ENCODE measurements at regions not wholly inside any gene's neighbourhood (a gene's known extent, or its start where the extent isn't known, plus 50 kb on each side); places are given as distances from the start of the nearest gene placed in this dataset.
"Not testable (repeated sequence)": the region's sequence is repeated elsewhere in the genome, so short reads cannot be mapped to it uniquely, and the experiment has no call there.

GRCh38 chr5:166881802-166882201 lies 1409.6 kb upstream of the WWC1 start:
- DNase-seq, result no peak

- DNase-seq, result peak; percentile 56
Measured at GRCh38 chr5:166883016-166883415, 1408.4 kb upstream of the WWC1 start.

- DNase-seq, result no peak
Measured at GRCh38 chr5:166898166-166898565, 1393.3 kb upstream of the WWC1 start.

- DNase-seq, result no peak
Measured at GRCh38 chr5:166899343-166899742, 1392.1 kb upstream of the WWC1 start.

- no peak for DNase-seq
Measured at GRCh38 chr5:166904571-166904970, 1386.9 kb upstream of the WWC1 start.

GRCh38 chr5:166906991-166907713 lies 1384.3 kb upstream of the WWC1 start:
- peak; percentile 85 for DNase-seq

- DNase-seq, result peak; percentile 91
Measured at GRCh38 chr5:166909040-166909439, 1382.4 kb upstream of the WWC1 start.

GRCh38 chr5:166909926-166910325 lies 1381.5 kb upstream of the WWC1 start:
- DNase-seq, result no peak

- no peak for DNase-seq
Measured at GRCh38 chr5:166910995-166911394, 1380.5 kb upstream of the WWC1 start.

GRCh38 chr5:166916021-166916420 lies 1375.4 kb upstream of the WWC1 start:
- no peak for DNase-seq

GRCh38 chr5:166926138-166926537 lies 1365.3 kb upstream of the WWC1 start:
- DNase-seq, result no peak

GRCh38 chr5:166926806-166927475 lies 1364.5 kb upstream of the WWC1 start:
- DNase-seq, result not testable (repeated sequence)

GRCh38 chr5:166936351-166936750 lies 1355.1 kb upstream of the WWC1 start:
- DNase-seq, result no peak

- DNase-seq, result no peak
Measured at GRCh38 chr5:166938071-166938470, 1353.4 kb upstream of the WWC1 start.

- DNase-seq, result no peak
Measured at GRCh38 chr5:166942948-166943347, 1348.5 kb upstream of the WWC1 start.

- no peak for DNase-seq
Measured at GRCh38 chr5:166947045-166947444, 1344.4 kb upstream of the WWC1 start.

- no peak for DNase-seq
Measured at GRCh38 chr5:166948679-166949078, 1342.8 kb upstream of the WWC1 start.

GRCh38 chr5:166952048-166952447 lies 1339.4 kb upstream of the WWC1 start:
- DNase-seq, result no peak

- DNase-seq, result no peak
Measured at GRCh38 chr5:166957782-166958181, 1333.7 kb upstream of the WWC1 start.

GRCh38 chr5:166959766-166960165 lies 1331.7 kb upstream of the WWC1 start:
- DNase-seq, result no peak

GRCh38 chr5:166961028-166961427 lies 1330.4 kb upstream of the WWC1 start:
- DNase-seq, result no peak

- DNase-seq, result no peak
Measured at GRCh38 chr5:166961913-166962312, 1329.5 kb upstream of the WWC1 start.

GRCh38 chr5:166962461-166962860 lies 1329.0 kb upstream of the WWC1 start:
- no peak for DNase-seq

GRCh38 chr5:166963596-166963995 lies 1327.8 kb upstream of the WWC1 start:
- DNase-seq, result no peak
